H9 (cell line): ENCODE measurements at regions not wholly inside any gene's neighbourhood (a gene's known extent, or its start where the extent isn't known, plus 50 kb on each side); places are given as distances from the start of the nearest gene placed in this dataset.

Experiments
- DNase-seq: peaks from one replicate; pipeline ENCODE4 v3.0.0-alpha.2; 2017
- H2AFZ ChIP-seq: one replicate; pipeline ENCODE4 v1.6.1; 2013; ENCODE audit warnings: mild to moderate bottlenecking, low read length, control low read depth, moderate library complexity
- H2AK5ac ChIP-seq: 2 replicates; pipeline ENCODE4 v1.6.1; 2013; ENCODE audit warnings: low read length, control low read depth, mixed read lengths; ENCODE audit not compliant: insufficient read length
- H2BK120ac ChIP-seq: one replicate; pipeline ENCODE4 v1.6.1; 2013; ENCODE audit warnings: low read depth, mild to moderate bottlenecking, low read length, control low read depth, inconsistent platforms; ENCODE audit not compliant: poor library complexity, severe bottlenecking
- H2BK12ac ChIP-seq: 2 replicates; pipeline ENCODE4 v1.6.1; 2013; ENCODE audit warnings: low read length, control low read depth, mixed read lengths, low read depth; ENCODE audit not compliant: insufficient read length
- H2BK15ac ChIP-seq: 2 replicates; pipeline ENCODE4 v1.6.1; 2013; ENCODE audit warnings: low read depth, low read length, control low read depth
- H2BK20ac ChIP-seq: one replicate; pipeline ENCODE4 v1.6.1; 2013; ENCODE audit warnings: low read depth, mild to moderate bottlenecking, low read length, control low read depth, inconsistent platforms; ENCODE audit not compliant: poor library complexity, severe bottlenecking
- H2BK5ac ChIP-seq: 2 replicates; pipeline ENCODE4 v1.6.1; 2013; ENCODE audit warnings: low read length, control low read depth, mixed read lengths; ENCODE audit not compliant: insufficient read length
- H3K14ac ChIP-seq: 2 replicates; pipeline ENCODE4 v1.6.1; 2013; ENCODE audit warnings: low read length, control low read depth; ENCODE audit not compliant: insufficient read depth
- H3K18ac ChIP-seq: 2 replicates; pipeline ENCODE4 v1.6.1; 2013; ENCODE audit warnings: low read depth, mild to moderate bottlenecking, mixed read lengths, low read length, control low read depth; ENCODE audit not compliant: insufficient read length
- H3K23ac ChIP-seq: 2 replicates; pipeline ENCODE4 v1.6.1; 2013; ENCODE audit warnings: low read length, control low read depth, mixed read lengths, low read depth; ENCODE audit not compliant: insufficient read length
- H3K23me2 ChIP-seq: 2 replicates; pipeline ENCODE4 v1.6.1; 2013; ENCODE audit warnings: low read depth, mild to moderate bottlenecking, mixed read lengths, low read length, control low read depth; ENCODE audit not compliant: insufficient read length, poor library complexity, severe bottlenecking
- H3K27ac ChIP-seq: 2 replicates; pipeline ENCODE4 v1.5.1; 2013; ENCODE audit warnings: low read length, control low read depth, mixed read lengths, low read depth; ENCODE audit not compliant: insufficient read length
- H3K27me3 ChIP-seq: 2 replicates; pipeline ENCODE4 v1.6.1; 2013; ENCODE audit warnings: low read length, control low read depth, inconsistent platforms; ENCODE audit not compliant: insufficient read depth
- H3K4ac ChIP-seq: 2 replicates; pipeline ENCODE4 v1.6.1; 2013; ENCODE audit warnings: low read depth, mild to moderate bottlenecking, control low read depth, inconsistent platforms, low read length, moderate library complexity
- H3K4me1 ChIP-seq: 2 replicates; pipeline ENCODE4 v1.6.1; 2013; ENCODE audit warnings: low read length, control low read depth, inconsistent platforms; ENCODE audit not compliant: insufficient read depth
- H3K4me2 ChIP-seq: 2 replicates; pipeline ENCODE4 v1.6.1; 2013; ENCODE audit warnings: low read length, control low read depth, mixed read lengths; ENCODE audit not compliant: insufficient read length, insufficient read depth
- H3K56ac ChIP-seq: 2 replicates; pipeline ENCODE4 v1.6.1; 2013; ENCODE audit warnings: low read depth, mild to moderate bottlenecking, mixed read lengths, low read length, control low read depth; ENCODE audit not compliant: insufficient read length
- H3K79me1 ChIP-seq: 2 replicates; pipeline ENCODE4 v1.6.1; 2013; ENCODE audit warnings: low read depth, mild to moderate bottlenecking, moderate library complexity, low read length, control low read depth, inconsistent platforms; ENCODE audit not compliant: insufficient read depth, poor library complexity, severe bottlenecking
- H3K79me2 ChIP-seq: 2 replicates; pipeline ENCODE4 v1.6.1; 2013; ENCODE audit warnings: low read length, control low read depth, inconsistent platforms; ENCODE audit not compliant: insufficient read depth
- H3K9ac ChIP-seq: 2 replicates; pipeline ENCODE4 v1.6.1; 2013; ENCODE audit warnings: low read length, control low read depth, mixed read lengths; ENCODE audit not compliant: insufficient read length; ENCODE audit errors: extremely low read depth
- H3K9me3 ChIP-seq: one replicate; pipeline ENCODE4 v1.6.1; 2013; ENCODE audit warnings: low read depth, low read length, inconsistent platforms; ENCODE audit not compliant: control insufficient read depth
- H3T11ph ChIP-seq: one replicate; pipeline ENCODE4 v1.6.1; 2013; ENCODE audit warnings: mild to moderate bottlenecking, low read length, control low read depth, inconsistent platforms
- H4K20me1 ChIP-seq: one replicate; pipeline ENCODE4 v1.6.1; 2013; ENCODE audit not compliant: control insufficient read depth, insufficient read length, insufficient read depth
- H4K5ac ChIP-seq: 2 replicates; pipeline ENCODE4 v1.6.1; 2013; ENCODE audit warnings: low read depth, mild to moderate bottlenecking, mixed read lengths, low read length, control low read depth; ENCODE audit not compliant: insufficient read length
- H4K8ac ChIP-seq: replicated peaks from 2 replicates; pipeline ENCODE4 v1.6.1; 2013; ENCODE audit warnings: low read length, control low read depth, mixed read lengths, low read depth; ENCODE audit not compliant: insufficient read length
- H4K91ac ChIP-seq: 2 replicates; pipeline ENCODE4 v1.6.1; 2013; ENCODE audit warnings: low read depth, mild to moderate bottlenecking, moderate library complexity, mixed read lengths, low read length, control low read depth; ENCODE audit not compliant: insufficient read length
- H3K27ac Mint-ChIP-seq, 3 experiments: 2 replicates in 2 of 3; 3 replicates in 1 of 3; pipeline ENCODE4 v1.8.0; 2020 to 2021; ENCODE audit warnings: mixed read lengths in 3 of 3, mild to moderate bottlenecking in 1 of 3, moderate library complexity in 1 of 3
- H3K27me3 Mint-ChIP-seq: 2 replicates; pipeline ENCODE4 v1.8.0; 2021; ENCODE audit warnings: low read depth, mild to moderate bottlenecking, moderate library complexity, mixed read lengths
- H3K36me3 Mint-ChIP-seq, 3 experiments: 2 replicates in 2 of 3; 3 replicates in 1 of 3; pipeline ENCODE4 v1.8.0; 2020 to 2021; ENCODE audit warnings: low read depth in 3 of 3, mixed read lengths in 3 of 3; ENCODE audit not compliant: insufficient read depth in 1 of 3
- H3K4me1 Mint-ChIP-seq, 2 experiments: 2 replicates each; pipeline ENCODE4 v1.8.0; 2020; ENCODE audit warnings: mixed read lengths in 2 of 2
- H3K4me3 Mint-ChIP-seq, 2 experiments: 2 replicates in 1 of 2; 3 replicates in 1 of 2; pipeline ENCODE4 v1.8.0; 2020 to 2021; ENCODE audit warnings: mild to moderate bottlenecking in 2 of 2, mixed read lengths in 2 of 2, moderate library complexity in 1 of 2
- H3K9me3 Mint-ChIP-seq, 2 experiments: 2 replicates in 1 of 2; 3 replicates in 1 of 2; pipeline ENCODE4 v1.8.0; 2020; ENCODE audit warnings: mild to moderate bottlenecking in 2 of 2, mixed read lengths in 2 of 2, moderate library complexity in 1 of 2
- CTCF ChIP-seq: fragments of 200-600 bp; sonication (generic); conservative IDR thresholded peaks from 3 replicates; pipeline ENCODE4 v1.8.0; 2021; ENCODE audit warnings: antibody characterized with exemption, mild to moderate bottlenecking
- WGBS: extraction: QIAGEN DNeasy Blood & Tissue Kit; methylation state at CpG from one replicate; pipeline ENCODE4 v1.1.7; 2013; ENCODE audit warnings: missing lambda C conversion rate, low lambda C conversion rate, mixed read lengths; ENCODE audit not compliant: insufficient read length; ENCODE audit errors: extremely low coverage; 5-methylcytosine and 5-hydroxymethylcytosine counted together

GRCh38 chr5:167592114-167592513 lies 699.3 kb upstream of the WWC1 start:
- Histone ChIP-seq H3K14ac (no peak overlapping the region), H2BK120ac (no peak overlapping the region), H3K23me2 (no peaks in the 10 kb centered on the region), H4K20me1 (no peaks in the 10 kb centered on the region), H3K9me3 (no peaks in the 10 kb centered on the region), H4K5ac (no peak overlapping the region), H3K23ac (no peak overlapping the region), H3K79me1 (no peaks in the 10 kb centered on the region), H3K4me1 (no peaks in the 10 kb centered on the region), H4K91ac (no peak overlapping the region), H3K27me3 (no peaks in the 10 kb centered on the region), H4K8ac (no peak overlapping the region), H2BK20ac (no peak overlapping the region), H3K79me2 (no peaks in the 10 kb centered on the region), H3K9ac (no peak overlapping the region), H2BK5ac (no peak overlapping the region), H3K4me2 (no peak overlapping the region), H2BK12ac (no peak overlapping the region), H3K27ac (no peak overlapping the region), H2AK5ac (no peak overlapping the region), H3K56ac (no peak overlapping the region), H2BK15ac (no peak overlapping the region), H3K18ac (no peak overlapping the region), H3T11ph (no peak overlapping the region), H2AFZ (no peak overlapping the region), H3K4ac (no peak overlapping the region)
- Mint-ChIP-seq H3K36me3 (no peaks in the 10 kb centered on the region), H3K27ac (no peak overlapping the region), H3K4me3 (no peak overlapping the region), H3K27me3 (no peaks in the 10 kb centered on the region), H3K4me1 (peaks cover 4 to 7% of the 10 kb centered on the region in 2 experiments; a peak in 2 of 4 replicates), H3K9me3 (no peaks in the 10 kb centered on the region; a peak in 1 of 5 replicates)
- no peak for TF ChIP-seq CTCF
- no peak for DNase-seq
- WGBS: no CpG with 5 or more reads among the region's 4 CpGs
